ENCODE measurements at regions not wholly inside any gene's neighbourhood (a gene's known extent, or its start where the extent isn't known, plus 50 kb on each side); places are given as distances from the start of the nearest gene placed in this dataset.
"Not testable (repeated sequence)": the region's sequence is repeated elsewhere in the genome, so short reads cannot be mapped to it uniquely, and the experiment has no call there.

GRCh38 chr18:29821544-29821943, 1221.0 kb downstream of the DSC3 start:
- no peak for DNase-seq

- DNase-seq = no peak
Measured at GRCh38 chr18:29811519-29811918, 1231.0 kb downstream of the DSC3 start.

GRCh38 chr18:29780816-29781215, 1261.7 kb downstream of the DSC3 start:
- DNase-seq = no peak

GRCh38 chr18:29779096-29779495, 1263.4 kb downstream of the DSC3 start:
- no peak for DNase-seq

- DNase-seq = no peak
Measured at GRCh38 chr18:29753379-29753778, 1289.2 kb downstream of the DSC3 start.

- no peak for DNase-seq
Measured at GRCh38 chr18:29749704-29750103, 1292.8 kb downstream of the DSC3 start.

GRCh38 chr18:29741461-29741860, 1301.1 kb downstream of the DSC3 start:
- DNase-seq = no peak

- DNase-seq = no peak
Measured at GRCh38 chr18:29737620-29738019, 1304.9 kb downstream of the DSC3 start.

- DNase-seq = no peak
Measured at GRCh38 chr18:29737190-29737589, 1305.4 kb downstream of the DSC3 start.

GRCh38 chr18:29730073-29730472, 1312.5 kb downstream of the DSC3 start:
- DNase-seq = no peak

- no peak for DNase-seq
Measured at GRCh38 chr18:29726646-29727045, 1315.9 kb downstream of the DSC3 start.

GRCh38 chr18:29723486-29723885, 1319.1 kb downstream of the DSC3 start:
- not testable (repeated sequence) for DNase-seq

- not testable (repeated sequence) for DNase-seq
Measured at GRCh38 chr18:29715960-29716359, 1326.6 kb downstream of the DSC3 start.

GRCh38 chr18:29712785-29713184, 1329.8 kb downstream of the DSC3 start:
- no peak for DNase-seq

- no peak for DNase-seq
Measured at GRCh38 chr18:29711932-29712331, 1330.6 kb downstream of the DSC3 start.

GRCh38 chr18:29693334-29693733, 1349.2 kb downstream of the DSC3 start:
- no peak for DNase-seq

GRCh38 chr18:29681578-29681977, 1361.0 kb downstream of the DSC3 start:
- DNase-seq = no peak

- DNase-seq = no peak
Measured at GRCh38 chr18:29664278-29665036, 1378.1 kb downstream of the DSC3 start.

GRCh38 chr18:29661924-29662323, 1380.6 kb downstream of the DSC3 start:
- no peak for DNase-seq

GRCh38 chr18:29660777-29661176, 1381.8 kb downstream of the DSC3 start:
- no peak for DNase-seq

GRCh38 chr18:29653671-29654215, 1388.8 kb downstream of the DSC3 start:
- DNase-seq = no peak

GRCh38 chr18:29652797-29653196, 1389.7 kb downstream of the DSC3 start:
- no peak for DNase-seq

GRCh38 chr18:29651122-29651680, 1391.3 kb downstream of the DSC3 start:
- DNase-seq = no peak

- DNase-seq = no peak
Measured at GRCh38 chr18:29648891-29649290, 1393.7 kb downstream of the DSC3 start.

- no peak for DNase-seq
Measured at GRCh38 chr18:29647700-29648099, 1394.8 kb downstream of the DSC3 start.
